ENCODE measurements at regions not wholly inside any gene's neighbourhood (a gene's known extent, or its start where the extent isn't known, plus 50 kb on each side); places are given as distances from the start of the nearest gene placed in this dataset.
A peak's percentile ranks its signal among the peaks of the same experiment; 100 is the strongest.

DNA sequence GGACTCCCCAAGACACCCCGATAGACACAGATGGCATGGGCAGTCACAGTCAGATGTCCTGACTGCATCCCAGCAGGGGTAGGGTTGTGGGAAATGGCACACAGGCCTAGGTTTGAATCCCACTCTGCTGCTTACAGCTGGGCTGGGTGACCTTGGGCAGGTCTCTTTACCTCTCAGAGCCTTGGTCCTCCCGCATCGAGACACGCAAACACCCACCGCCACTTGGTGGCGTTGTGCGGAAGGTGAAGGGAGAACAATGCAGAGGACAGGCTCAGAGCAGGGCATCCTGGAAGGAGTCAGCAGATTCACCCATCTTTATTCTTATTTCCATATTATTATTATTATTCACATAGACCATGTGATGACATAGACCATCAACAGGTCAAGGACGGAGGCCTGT lies 140.5 kb downstream of the MIAT start:
- no peak overlapping the region for H3K14ac ChIP-seq (ENCODE audit: insufficient read length)
- ChIA-PET CTCF (ENCODE audit: partially characterized antibody) (interaction anchor here (1.6 kb wide), 1 partner anchor 8 kb away, joined by 4 read pairs; no protein-coding TSS in a partner anchor), POLR2A (ENCODE audit: partially characterized antibody) (no interaction called here)
- no peak overlapping the region for H3K9ac ChIP-seq (replicated peaks in 1 of 4; ENCODE audit: extremely low read depth in 1 of 4, low read depth in 3 of 4, low read length in 3 of 4)
- H3K27me3 ChIP-seq (replicated peaks in 1 of 4; ENCODE audit: control insufficient read depth in 3 of 4, extremely low read depth in 1 of 4, insufficient read depth in 3 of 4, low read length in 3 of 4), result no peaks in the 10 kb centered on the region
- H2AFZ ChIP-seq (ENCODE audit: low read length), result no peak overlapping the region
- H2BK15ac ChIP-seq (ENCODE audit: low read length), result no peak overlapping the region
- H3K27ac ChIP-seq (ENCODE audit: low read depth, low read length), result no peak overlapping the region
- H2BK5ac ChIP-seq (ENCODE audit: low read depth, low read length), result no peak overlapping the region
- H3K56ac ChIP-seq (replicated peaks; ENCODE audit: insufficient read length, low read depth, low read length), result no peak overlapping the region
- H3K4me3 ChIP-seq (ENCODE audit: extremely low read depth in 1 of 4, insufficient read depth in 2 of 4, low read depth in 3 of 4, low read length in 4 of 4), result no peak overlapping the region
- no peak overlapping the region for H4K8ac ChIP-seq (ENCODE audit: extremely low read depth, insufficient read depth, low read length)
- no peak overlapping the region for H4K91ac ChIP-seq (replicated peaks; ENCODE audit: insufficient read length, low read length)
- no peaks in the 10 kb centered on the region for H3K79me2 ChIP-seq (ENCODE audit: control insufficient read depth in 1 of 2, insufficient read depth in 2 of 2, low read length in 2 of 2)
- no peak overlapping the region for H3K4me2 ChIP-seq (ENCODE audit: insufficient read depth in 1 of 2, low read depth in 2 of 2, low read length in 2 of 2)
- FAIRE-seq, result no peak
- H4K5ac ChIP-seq (ENCODE audit: insufficient read length, low read depth, low read length), result no peak overlapping the region
- TF ChIP-seq SP4 (IDR thresholded peaks at IDR 0.05; ENCODE audit: low read length), result no peak
- TF ChIP-seq, protein P1, sequence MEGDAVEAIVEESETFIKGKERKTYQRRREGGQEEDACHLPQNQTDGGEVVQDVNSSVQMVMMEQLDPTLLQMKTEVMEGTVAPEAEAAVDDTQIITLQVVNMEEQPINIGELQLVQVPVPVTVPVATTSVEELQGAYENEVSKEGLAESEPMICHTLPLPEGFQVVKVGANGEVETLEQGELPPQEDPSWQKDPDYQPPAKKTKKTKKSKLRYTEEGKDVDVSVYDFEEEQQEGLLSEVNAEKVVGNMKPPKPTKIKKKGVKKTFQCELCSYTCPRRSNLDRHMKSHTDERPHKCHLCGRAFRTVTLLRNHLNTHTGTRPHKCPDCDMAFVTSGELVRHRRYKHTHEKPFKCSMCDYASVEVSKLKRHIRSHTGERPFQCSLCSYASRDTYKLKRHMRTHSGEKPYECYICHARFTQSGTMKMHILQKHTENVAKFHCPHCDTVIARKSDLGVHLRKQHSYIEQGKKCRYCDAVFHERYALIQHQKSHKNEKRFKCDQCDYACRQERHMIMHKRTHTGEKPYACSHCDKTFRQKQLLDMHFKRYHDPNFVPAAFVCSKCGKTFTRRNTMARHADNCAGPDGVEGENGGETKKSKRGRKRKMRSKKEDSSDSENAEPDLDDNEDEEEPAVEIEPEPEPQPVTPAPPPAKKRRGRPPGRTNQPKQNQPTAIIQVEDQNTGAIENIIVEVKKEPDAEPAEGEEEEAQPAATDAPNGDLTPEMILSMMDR (IDR thresholded peaks at IDR 0.05; ENCODE audit: control extremely low read depth in 1 of 3, insufficient read depth in 1 of 3, low read depth in 1 of 3, low read length in 3 of 3), result peak; percentile 52 to 79 (median 64); a peak in 3 of 4 replicates
- TF ChIP-seq BACH1 (IDR thresholded peaks at IDR 0.05; ENCODE audit: low read length), result no peak
- TF ChIP-seq NRF1 (IDR thresholded peaks at IDR 0.05; ENCODE audit: low read depth, low read length), result no peak
- TF ChIP-seq EZH2 (IDR thresholded peaks at IDR 0.05; ENCODE audit: low read depth, low read length, severe bottlenecking), result no peak
- peak; percentile 64 to 67 for TF ChIP-seq RAD21 (IDR thresholded peaks at IDR 0.05 in 1 of 2, conservative IDR thresholded peaks at IDR 0.05 in 1 of 2; ENCODE audit: low read depth in 2 of 2, low read length in 2 of 2)
- no peak for TF ChIP-seq RBBP5 (IDR thresholded peaks at IDR 0.05; ENCODE audit: borderline replicate concordance, low read depth, low read length)
- peak; percentile 43; the same call in 1 of the 2 replicates for TF ChIP-seq KDM1A (IDR thresholded peaks at IDR 0.05; ENCODE audit: borderline replicate concordance, low read length)
- TF ChIP-seq CEBPB (IDR thresholded peaks at IDR 0.05; ENCODE audit: low read depth, low read length), result no peak
- TF ChIP-seq POLR2AphosphoS5 (IDR thresholded peaks at IDR 0.05; ENCODE audit: low read depth, low read length), result no peak
- H3K18ac ChIP-seq (ENCODE audit: extremely low read depth, low read length), result no peak overlapping the region
- H4K20me1 ChIP-seq (replicated peaks in 1 of 2; ENCODE audit: control insufficient read depth in 1 of 2, insufficient read depth in 2 of 2, low read length in 2 of 2), result no peaks in the 10 kb centered on the region
- no peaks in the 10 kb centered on the region for H3K9me3 ChIP-seq (ENCODE audit: insufficient read depth in 2 of 2, low read depth in 1 of 2, low read length in 1 of 2)
- H3K23me2 ChIP-seq (ENCODE audit: low read depth, low read length), result no peaks in the 10 kb centered on the region; the same call in 1 of the 2 replicates
- H2AK5ac ChIP-seq (ENCODE audit: low read depth, low read length), result no peak overlapping the region
- H3K4ac ChIP-seq (replicated peaks; ENCODE audit: insufficient read length, low read depth, low read length), result no peak overlapping the region
- no peak overlapping the region for H2BK12ac ChIP-seq (ENCODE audit: low read depth, low read length)
- H3K23ac ChIP-seq (ENCODE audit: insufficient read length), result no peak overlapping the region
- 69% methylated on average over 8 of the region's 8 CpGs; no CpG with 5 or more reads in 1 of the 2 experiments for WGBS, 2 experiments (ENCODE audit: extremely low coverage in 1 of 2, insufficient coverage in 1 of 2, insufficient read length in 1 of 2, insufficient replicate concordance in 2 of 2, low coverage in 1 of 2, low lambda C conversion rate in 2 of 2, missing lambda C conversion rate in 1 of 2)
- no peaks in the 10 kb centered on the region for H3K36me3 ChIP-seq (ENCODE audit: control insufficient read depth in 2 of 4, insufficient read depth in 4 of 4, low read length in 3 of 4)
- no peak overlapping the region for H2BK20ac ChIP-seq (ENCODE audit: low read length)
- no peak overlapping the region for H2BK120ac ChIP-seq (replicated peaks; ENCODE audit: low read depth, low read length)
- H3K4me1 ChIP-seq (replicated peaks in 1 of 4; ENCODE audit: control insufficient read depth in 3 of 4, insufficient read depth in 4 of 4, low read length in 3 of 4), result peaks cover 2 to 13% (median 7%) of the 10 kb centered on the region in 4 experiments
- H3K79me1 ChIP-seq (ENCODE audit: low read depth, low read length), result no peaks in the 10 kb centered on the region
- DNase-seq (ENCODE audit: low read depth in 1 of 2, low spot score in 2 of 2), result peak in 1 of 2 experiments; percentile 78

Measured in H1 (cell line).